Tibial nerve (tissue), 3 donors: ENCODE measurements at regions not wholly inside any gene's neighbourhood (a gene's known extent, or its start where the extent isn't known, plus 50 kb on each side); places are given as distances from the start of the nearest gene placed in this dataset.

Experiments used
- POLR2A ChIP-seq, 2 donors: fragments of 450-650 bp; IDR thresholded peaks; one replicate each; pipeline ENCODE4 v1.6.1; 2017; ENCODE audit warnings: antibody characterized with exemption in 2 of 2, mild to moderate bottlenecking in 2 of 2, moderate library complexity in 2 of 2
- TF ChIP-seq, protein P1 (sequence below), 5 experiments: fragments of 200-600 bp in 3 of 5; fragments of 450-650 bp in 2 of 5; sonication (generic) in 3 of 5; IDR thresholded peaks; one replicate each; pipeline ENCODE4 v1.5.1; 2016 to 2019; ENCODE audit warnings: antibody characterized with exemption in 5 of 5, mild to moderate bottlenecking in 3 of 5, moderate library complexity in 2 of 5

DNA sequence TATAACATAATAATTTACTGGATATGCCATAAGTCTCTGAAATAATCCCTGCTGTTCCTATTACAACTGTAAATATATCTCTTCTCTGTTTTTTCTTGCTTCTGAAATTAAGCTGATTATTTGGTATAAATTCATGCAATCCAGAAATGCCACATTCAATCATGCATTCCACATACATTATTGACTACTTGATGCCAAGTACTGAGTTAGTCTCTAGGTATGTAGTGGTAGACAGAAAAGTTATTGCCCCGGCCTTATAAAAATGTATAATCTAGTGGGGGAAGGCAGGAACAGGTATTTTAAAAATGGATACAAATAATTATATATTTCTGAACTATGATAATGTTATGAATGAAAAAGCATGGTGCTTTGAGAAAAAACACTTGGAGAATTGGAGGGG lies 338.6 kb upstream of the SNX7 start:
- TF ChIP-seq, protein P1, sequence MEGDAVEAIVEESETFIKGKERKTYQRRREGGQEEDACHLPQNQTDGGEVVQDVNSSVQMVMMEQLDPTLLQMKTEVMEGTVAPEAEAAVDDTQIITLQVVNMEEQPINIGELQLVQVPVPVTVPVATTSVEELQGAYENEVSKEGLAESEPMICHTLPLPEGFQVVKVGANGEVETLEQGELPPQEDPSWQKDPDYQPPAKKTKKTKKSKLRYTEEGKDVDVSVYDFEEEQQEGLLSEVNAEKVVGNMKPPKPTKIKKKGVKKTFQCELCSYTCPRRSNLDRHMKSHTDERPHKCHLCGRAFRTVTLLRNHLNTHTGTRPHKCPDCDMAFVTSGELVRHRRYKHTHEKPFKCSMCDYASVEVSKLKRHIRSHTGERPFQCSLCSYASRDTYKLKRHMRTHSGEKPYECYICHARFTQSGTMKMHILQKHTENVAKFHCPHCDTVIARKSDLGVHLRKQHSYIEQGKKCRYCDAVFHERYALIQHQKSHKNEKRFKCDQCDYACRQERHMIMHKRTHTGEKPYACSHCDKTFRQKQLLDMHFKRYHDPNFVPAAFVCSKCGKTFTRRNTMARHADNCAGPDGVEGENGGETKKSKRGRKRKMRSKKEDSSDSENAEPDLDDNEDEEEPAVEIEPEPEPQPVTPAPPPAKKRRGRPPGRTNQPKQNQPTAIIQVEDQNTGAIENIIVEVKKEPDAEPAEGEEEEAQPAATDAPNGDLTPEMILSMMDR (IDR thresholded peaks at IDR 0.05), result no peak
- TF ChIP-seq POLR2A (IDR thresholded peaks at IDR 0.05), result no peak
